H54 (cell line): ENCODE measurements at regions not wholly inside any gene's neighbourhood (a gene's known extent, or its start where the extent isn't known, plus 50 kb on each side); places are given as distances from the start of the nearest gene placed in this dataset.
"Not testable (repeated sequence)": the region's sequence is repeated elsewhere in the genome, so short reads cannot be mapped to it uniquely, and the experiment has no call there.

ENCODE experiments used
- DNase-seq: peaks from one replicate; pipeline ENCODE4 v3.0.0; 2011; ENCODE audit warnings: low spot score, mixed read lengths; ENCODE audit not compliant: insufficient read length
- FAIRE-seq: peaks from 3 replicates; lab custom pipeline; 2011; peaks lifted over from hg19 to GRCh38; lab: Jason Lieb, UNC
- POLR2A ChIP-seq: IDR thresholded peaks from 2 replicates; pipeline ENCODE4 v1.6.1; 2011; ENCODE audit warnings: low read depth, mild to moderate bottlenecking, low read length

DNA sequence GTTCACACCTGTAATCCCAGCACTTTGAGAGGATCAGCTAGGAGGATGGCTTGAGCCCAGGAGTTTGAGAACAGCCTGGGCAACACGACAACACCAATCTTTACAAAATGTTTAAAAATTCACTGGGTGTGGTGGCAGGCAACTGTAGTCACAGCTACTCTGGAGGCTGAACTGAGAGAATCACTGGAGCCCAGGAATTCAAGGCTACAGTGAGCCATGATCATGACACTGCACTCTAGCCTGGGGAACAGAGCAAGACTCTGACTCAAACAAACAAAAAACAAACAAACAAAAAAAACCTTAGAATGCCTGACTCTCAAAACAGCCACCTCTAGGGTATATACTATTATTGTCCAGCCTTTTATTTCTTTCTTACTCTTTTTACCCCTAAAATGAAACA is 56.5 kb upstream of the PAPSS2 start:
- FAIRE-seq = peak; percentile 69
- DNase-seq = no peak
- TF ChIP-seq POLR2A = no peak

DNA sequence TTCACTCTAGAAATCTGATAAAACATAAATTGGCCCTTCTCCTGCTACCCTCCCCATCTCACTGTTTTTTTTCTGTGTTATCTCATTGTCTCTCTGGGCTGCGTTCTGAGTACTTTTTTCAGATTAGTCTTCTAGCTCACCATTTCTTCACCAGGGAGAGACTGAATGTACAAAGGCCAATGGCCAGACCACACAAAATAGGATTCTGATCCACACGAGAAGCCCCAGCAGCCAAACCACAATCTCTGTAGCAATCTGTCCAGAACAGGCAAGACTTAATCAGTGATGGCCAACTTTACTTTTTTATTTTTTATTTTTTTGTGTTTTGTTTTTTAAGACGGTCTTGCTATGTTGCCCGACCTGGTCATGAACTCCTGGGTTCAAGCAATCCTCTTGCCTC is 55.9 kb upstream of the PAPSS2 start:
- TF ChIP-seq POLR2A = no peak
- FAIRE-seq (no peak), DNase-seq (no peak)

DNA sequence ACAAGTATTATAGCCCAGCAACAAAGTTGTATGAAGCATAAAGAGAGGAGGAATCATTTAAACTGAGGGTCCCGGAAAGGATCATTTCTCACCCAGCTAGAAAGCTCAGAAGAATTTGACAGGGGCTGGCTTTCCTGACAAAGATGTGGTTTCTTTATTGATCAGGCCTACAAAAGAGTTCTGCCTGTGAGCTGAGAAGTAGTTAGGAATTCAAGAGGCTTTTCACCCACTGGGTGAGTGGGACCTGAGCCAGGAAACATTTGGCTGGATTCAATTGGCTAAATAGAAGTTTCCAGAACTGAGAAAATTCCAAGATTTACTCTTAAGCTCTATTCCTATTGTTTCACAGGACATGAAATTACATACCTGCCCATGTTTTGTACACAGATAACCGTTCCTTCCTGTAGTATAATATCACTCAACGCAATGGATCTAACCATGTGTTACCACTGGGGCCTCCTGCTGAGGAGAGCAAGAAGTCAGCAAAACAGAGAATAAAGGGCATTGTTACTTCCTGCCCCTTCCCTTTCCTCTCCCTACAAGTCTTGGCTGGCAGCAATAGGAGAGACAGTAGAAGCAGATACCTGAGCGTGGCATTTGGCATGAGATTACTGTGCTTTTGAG is 53.9 kb upstream of the PAPSS2 start:
- DNase-seq (no peak), FAIRE-seq (peak; percentile 33)
- no peak for TF ChIP-seq POLR2A

DNA sequence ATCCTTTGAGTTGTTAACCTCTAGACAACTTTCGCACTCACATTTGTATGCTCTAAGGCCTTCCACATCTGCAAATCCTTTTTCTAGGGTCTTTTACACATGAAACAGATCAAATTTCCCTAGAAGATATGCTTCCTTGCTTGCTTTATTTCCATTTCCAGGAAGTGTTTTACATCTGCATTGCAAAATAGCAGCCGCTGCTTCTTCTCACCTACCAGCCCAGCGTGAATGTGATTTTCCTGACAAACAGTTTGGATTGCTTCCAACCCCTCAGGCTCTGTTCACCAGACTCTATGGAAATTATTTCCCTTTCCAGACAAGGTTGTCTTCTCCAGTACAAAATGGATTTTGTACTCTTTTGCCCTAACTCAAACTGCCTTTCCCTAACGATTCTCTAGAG is 50.9 kb upstream of the PAPSS2 start:
- FAIRE-seq (no peak), DNase-seq (no peak)
- TF ChIP-seq POLR2A = no peak

DNA sequence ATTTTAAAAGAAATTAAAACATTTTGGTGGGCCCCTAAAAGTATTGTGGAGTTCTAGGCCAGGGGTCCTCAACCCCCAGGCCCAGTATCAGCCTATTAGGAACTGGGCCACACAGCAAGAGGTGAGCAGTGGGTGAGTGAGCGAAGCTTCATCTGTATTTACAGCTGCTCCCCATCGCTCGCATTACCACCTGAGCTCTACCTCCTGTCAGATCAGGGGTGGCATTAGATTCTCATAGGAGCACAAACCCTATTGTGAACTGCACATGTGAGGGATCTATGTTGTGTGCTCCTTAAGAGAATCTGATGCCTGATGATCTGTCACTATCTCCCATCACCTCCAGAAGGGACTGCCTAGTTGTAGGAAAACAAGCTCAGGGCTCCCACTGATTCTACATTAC is 50.1 kb upstream of the PAPSS2 start:
- not testable (repeated sequence) for FAIRE-seq, DNase-seq
